B cell (primary cell): ENCODE measurements at regions not wholly inside any gene's neighbourhood (a gene's known extent, or its start where the extent isn't known, plus 50 kb on each side); places are given as distances from the start of the nearest gene placed in this dataset.

ENCODE experiments used
- ATAC-seq: fragments of 200-7000 bp; cut with Tn5 transposase; one replicate; pipeline ENCODE4 v1.10.0; 2021; ENCODE audit warnings: low read depth, mild to moderate bottlenecking, moderate number of reproducible peaks, moderate library complexity
- CTCF ChIA-PET: fragments of 350-600 bp; sonication (Branson Sonifier 250); formaldehyde crosslinking; loops from one replicate; lab custom pipeline; 2021; ENCODE audit warnings: antibody characterized with exemption, inconsistent platforms; lab: Charles Lee
- POLR2A ChIA-PET: fragments of 350-600 bp; sonication (Branson Sonifier 250); formaldehyde crosslinking; loops from one replicate; lab custom pipeline; 2021; ENCODE audit warnings: antibody characterized with exemption; lab: Charles Lee
- DNase-seq: peaks from one replicate; pipeline ENCODE4 v3.0.0; 2013
- H2AFZ ChIP-seq: 2 replicates; pipeline ENCODE4 v1.6.1; 2012; ENCODE audit warnings: mild to moderate bottlenecking, low read depth, low read length; ENCODE audit not compliant: insufficient read depth, poor library complexity, severe bottlenecking
- H3K27ac ChIP-seq, 2 donors: 1 replicate in 1 of 2; 2 replicates in 1 of 2; pipeline ENCODE4 v1.5.1; 2012 to 2013; ENCODE audit warnings: low read length in 2 of 2, mild to moderate bottlenecking in 2 of 2, moderate library complexity in 1 of 2
- H3K27me3 ChIP-seq, 4 experiments: fragments of 200-600 bp in 1 of 4; sonication (generic) in 1 of 4; replicated peaks in 1 of 4; 1 replicate in 2 of 4; 2 replicates in 2 of 4; pipeline versions ENCODE4 v1.6.1 to v1.7.0; 2013 to 2016; ENCODE audit warnings: low read length in 3 of 4, mild to moderate bottlenecking in 2 of 4, mixed read lengths in 1 of 4, moderate library complexity in 1 of 4; ENCODE audit not compliant: insufficient read depth in 4 of 4, control insufficient read depth in 3 of 4; ENCODE audit errors: control extremely low read depth in 1 of 4
- H3K36me3 ChIP-seq, 2 experiments: replicated peaks in 1 of 2; 1 replicate in 1 of 2; 2 replicates in 1 of 2; pipeline versions ENCODE4 v1.6.1 to v1.7.1; 2013; ENCODE audit warnings: low read length in 1 of 2; ENCODE audit not compliant: insufficient read depth in 2 of 2, control insufficient read depth in 1 of 2; ENCODE audit errors: control extremely low read depth in 1 of 2, extremely low read depth in 1 of 2
- H3K4me1 ChIP-seq, 2 donors: fragments of 200-600 bp in 1 of 2; sonication (generic) in 1 of 2; 1 replicate in 1 of 2; 2 replicates in 1 of 2; pipeline versions ENCODE4 v1.5.1 to v1.6.1; 2013 to 2017; ENCODE audit warnings: low read length in 2 of 2; ENCODE audit not compliant: control insufficient read depth in 2 of 2, insufficient read depth in 2 of 2
- H3K4me2 ChIP-seq: replicated peaks from 2 replicates; pipeline ENCODE3; 2012; ENCODE audit warnings: mild to moderate bottlenecking, low read depth, low read length; ENCODE audit not compliant: poor library complexity, severe bottlenecking
- H3K4me3 ChIP-seq, 5 experiments: fragments of 200-600 bp in 1 of 5; sonication (generic) in 1 of 5; 1 replicate in 3 of 5; 2 replicates in 2 of 5; pipeline versions ENCODE4 v1.5.1 to v1.7.0; 2011 to 2016; ENCODE audit warnings: low read length in 4 of 5, mild to moderate bottlenecking in 4 of 5, low read depth in 2 of 5, control low read depth in 1 of 5, moderate library complexity in 1 of 5; ENCODE audit not compliant: insufficient read depth in 1 of 5; ENCODE audit errors: control extremely low read depth in 1 of 5, extremely low read depth in 1 of 5
- H3K79me2 ChIP-seq: fragments of 200-600 bp; sonication (generic); one replicate; pipeline ENCODE4 v1.6.0; 2016; ENCODE audit warnings: low read length; ENCODE audit not compliant: control insufficient read depth, insufficient read depth
- H3K9ac ChIP-seq: fragments of 200-600 bp; sonication (generic); 2 replicates; pipeline ENCODE4 v1.6.1; 2017; ENCODE audit warnings: mild to moderate bottlenecking, low read length, moderate library complexity
- H3K9me3 ChIP-seq, 3 donors: one replicate each; pipeline versions ENCODE4 v1.6.1 to v1.7.1; 2013; ENCODE audit warnings: low read length in 2 of 3; ENCODE audit not compliant: control insufficient read depth in 2 of 3, insufficient read depth in 1 of 3; ENCODE audit errors: control extremely low read depth in 1 of 3
- H4K20me1 ChIP-seq: 2 replicates; pipeline ENCODE4 v1.6.0; 2012; ENCODE audit warnings: mild to moderate bottlenecking, low read length; ENCODE audit not compliant: insufficient read depth, control insufficient read depth, poor library complexity, severe bottlenecking
- H3K27ac Mint-ChIP-seq: one replicate; pipeline ENCODE4 v1.8.0; 2021; ENCODE audit warnings: mixed read lengths
- H3K27me3 Mint-ChIP-seq: one replicate; pipeline ENCODE4 v1.8.0; 2021; ENCODE audit warnings: mixed read lengths
- H3K4me1 Mint-ChIP-seq: one replicate; pipeline ENCODE4 v1.8.0; 2021; ENCODE audit warnings: mixed read lengths
- H3K4me3 Mint-ChIP-seq: one replicate; pipeline ENCODE4 v1.8.0; 2021; ENCODE audit warnings: mixed read lengths
- H3K9me3 Mint-ChIP-seq: one replicate; pipeline ENCODE4 v1.8.0; 2022; ENCODE audit warnings: mixed read lengths; ENCODE audit not compliant: insufficient read depth
- EZH2 ChIP-seq: IDR thresholded peaks from 2 replicates; pipeline ENCODE4 v1.6.1; 2012; ENCODE audit warnings: borderline replicate concordance, low read depth, mild to moderate bottlenecking, moderate library complexity, low read length; ENCODE audit not compliant: insufficient read depth, poor library complexity, severe bottlenecking
- WGBS: methylation state at CpG from one replicate; pipeline ENCODE4 v1.1.5; 2013; ENCODE audit warnings: missing lambda C conversion rate; ENCODE audit not compliant: insufficient coverage; 5-methylcytosine and 5-hydroxymethylcytosine counted together
- intact Hi-C: fragments of 100-400 bp; cut with micrococcal nuclease; formaldehyde crosslinking; loops from one replicate; pipeline ENCODE4 v1.10.0; 2022
- TF ChIP-seq, protein P1 (sequence below): fragments of 200-600 bp; IDR thresholded peaks from one replicate; pipeline ENCODE4 v1.8.0; 2022; ENCODE audit warnings: antibody characterized with exemption, mild to moderate bottlenecking

DNA sequence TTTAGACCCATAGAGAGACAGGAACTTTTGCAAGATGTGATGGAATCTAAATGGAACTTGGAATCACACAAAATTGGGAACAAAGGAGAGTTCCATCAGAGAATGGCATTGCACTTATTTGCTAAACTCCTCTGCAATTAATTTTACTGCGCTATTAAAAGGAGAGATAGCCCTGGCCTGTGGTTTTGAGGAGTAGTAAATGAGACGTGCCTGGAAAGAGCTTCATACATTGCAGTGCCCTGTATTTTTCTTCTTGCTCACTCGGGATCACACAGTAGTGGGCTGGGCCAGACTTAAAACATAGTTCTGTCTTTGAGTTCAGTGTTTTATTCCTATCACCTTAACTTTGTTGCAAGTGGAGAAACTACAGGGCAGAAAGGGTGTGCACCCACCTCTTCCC is 94.4 kb upstream of the SLC27A6 start:
- no peak overlapping the region for H3K27ac Mint-ChIP-seq

DNA sequence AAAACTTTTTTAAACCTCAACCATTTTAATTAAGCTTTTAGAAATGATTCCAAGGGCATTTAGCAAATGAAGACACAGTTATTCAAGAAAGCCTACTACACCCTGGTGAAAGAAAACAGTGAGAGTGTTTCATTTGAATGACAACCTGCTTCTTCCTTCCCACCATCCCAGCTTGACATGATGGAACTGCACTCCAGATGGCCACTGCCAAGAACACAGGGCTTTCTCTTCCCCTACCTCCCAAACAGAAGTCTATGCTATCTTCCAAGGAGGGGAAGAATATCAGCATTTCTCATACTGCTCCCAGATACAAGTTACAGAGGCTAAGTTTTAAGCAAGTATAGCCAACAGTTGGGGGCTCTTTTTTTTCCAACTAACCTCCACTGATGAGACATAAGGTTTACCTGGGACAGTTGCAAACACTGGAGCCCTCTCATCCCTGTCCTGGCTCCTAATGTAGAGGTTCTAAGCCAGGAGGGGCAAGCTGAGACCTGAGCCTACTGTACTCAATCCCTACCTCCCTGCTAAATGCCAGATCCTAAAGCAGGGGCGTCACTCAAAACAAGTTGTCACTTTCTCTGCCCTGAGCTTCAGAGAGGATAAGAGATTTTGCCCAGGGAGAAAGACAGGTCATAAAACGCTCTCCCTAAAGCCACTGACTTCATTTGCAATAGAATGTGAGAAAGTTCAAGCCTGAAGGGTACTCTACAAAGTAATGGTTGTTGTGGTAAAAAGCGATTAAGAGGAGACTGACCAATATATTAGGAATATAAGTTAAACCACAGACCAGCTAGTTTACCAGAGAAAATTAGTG is 88.5 kb upstream of the SLC27A6 start:
- POLR2A ChIA-PET, result no interaction called here

More for the DNA sequence above, 94.4 kb upstream of the SLC27A6 start:
- Histone ChIP-seq H2AFZ (no peak overlapping the region), H3K79me2 (no peaks in the 10 kb centered on the region), H3K4me1 (no peaks in the 10 kb centered on the region), H3K27ac (no peak overlapping the region), H3K9ac (no peak overlapping the region), H3K4me3 (no peak overlapping the region), H3K36me3 (no peaks in the 10 kb centered on the region), H3K9me3 (no peaks in the 10 kb centered on the region), H3K4me2 (no peak overlapping the region), H4K20me1 (no peaks in the 10 kb centered on the region), H3K27me3 (peaks cover 0 to 2% (median 0%) of the 10 kb centered on the region in 4 experiments)
- Mint-ChIP-seq H3K27me3 (no peaks in the 10 kb centered on the region), H3K4me3 (no peak overlapping the region), H3K9me3 (peaks cover 2% of the 10 kb centered on the region), H3K4me1 (no peaks in the 10 kb centered on the region)
- TF ChIP-seq, protein P1, sequence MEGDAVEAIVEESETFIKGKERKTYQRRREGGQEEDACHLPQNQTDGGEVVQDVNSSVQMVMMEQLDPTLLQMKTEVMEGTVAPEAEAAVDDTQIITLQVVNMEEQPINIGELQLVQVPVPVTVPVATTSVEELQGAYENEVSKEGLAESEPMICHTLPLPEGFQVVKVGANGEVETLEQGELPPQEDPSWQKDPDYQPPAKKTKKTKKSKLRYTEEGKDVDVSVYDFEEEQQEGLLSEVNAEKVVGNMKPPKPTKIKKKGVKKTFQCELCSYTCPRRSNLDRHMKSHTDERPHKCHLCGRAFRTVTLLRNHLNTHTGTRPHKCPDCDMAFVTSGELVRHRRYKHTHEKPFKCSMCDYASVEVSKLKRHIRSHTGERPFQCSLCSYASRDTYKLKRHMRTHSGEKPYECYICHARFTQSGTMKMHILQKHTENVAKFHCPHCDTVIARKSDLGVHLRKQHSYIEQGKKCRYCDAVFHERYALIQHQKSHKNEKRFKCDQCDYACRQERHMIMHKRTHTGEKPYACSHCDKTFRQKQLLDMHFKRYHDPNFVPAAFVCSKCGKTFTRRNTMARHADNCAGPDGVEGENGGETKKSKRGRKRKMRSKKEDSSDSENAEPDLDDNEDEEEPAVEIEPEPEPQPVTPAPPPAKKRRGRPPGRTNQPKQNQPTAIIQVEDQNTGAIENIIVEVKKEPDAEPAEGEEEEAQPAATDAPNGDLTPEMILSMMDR, result no peak
- no peak for TF ChIP-seq EZH2
- whole genome bisulfite sequencing, result no CpG with 5 or more reads among the region's 3 CpGs
- no peak for ATAC-seq
- POLR2A ChIA-PET, result no interaction called here
- intact Hi-C loops, result no loop called here
- CTCF ChIA-PET, result no interaction called here
- DNase-seq, result no peak

More for the DNA sequence above, 88.5 kb upstream of the SLC27A6 start:
- H2AFZ ChIP-seq, result no peak overlapping the region
- H3K36me3 ChIP-seq, result no peaks in the 10 kb centered on the region
- H3K4me3 ChIP-seq, result no peak overlapping the region
- H3K27me3 ChIP-seq, result no peaks in the 10 kb centered on the region
- H3K4me1 ChIP-seq, result no peaks in the 10 kb centered on the region
- DNase-seq, result no peak
- ATAC-seq, result no peak
- CTCF ChIA-PET, result no interaction called here
- H3K27ac ChIP-seq, result no peak overlapping the region
- H3K79me2 ChIP-seq, result no peaks in the 10 kb centered on the region
- H3K9me3 ChIP-seq, result no peaks in the 10 kb centered on the region
- Mint-ChIP-seq H3K4me1 (no peaks in the 10 kb centered on the region), H3K9me3 (no peaks in the 10 kb centered on the region), H3K27ac (no peak overlapping the region), H3K27me3 (no peaks in the 10 kb centered on the region), H3K4me3 (no peak overlapping the region)
- intact Hi-C loops, result no loop called here
- no peaks in the 10 kb centered on the region for H4K20me1 ChIP-seq
- no peak overlapping the region for H3K4me2 ChIP-seq
- no CpG with 5 or more reads among the region's 3 CpGs for WGBS
- TF ChIP-seq, protein P1, result no peak
- no peak for TF ChIP-seq EZH2
- H3K9ac ChIP-seq, result no peak overlapping the region
